GM12875 (cell line): ENCODE measurements at regions not wholly inside any gene's neighbourhood (a gene's known extent, or its start where the extent isn't known, plus 50 kb on each side); places are given as distances from the start of the nearest gene placed in this dataset.

Experiments used
- H3K4me3 ChIP-seq: one replicate; pipeline ENCODE4 v1.5.1; 2011; ENCODE audit warnings: low read depth, low read length, control low read depth
- TF ChIP-seq, protein P1 (sequence below): IDR thresholded peaks from 2 replicates; pipeline ENCODE4 v1.5.1; 2011; ENCODE audit warnings: low read depth, mild to moderate bottlenecking, control low read depth, inconsistent platforms, low read length, moderate library complexity, borderline replicate concordance; ENCODE audit not compliant: insufficient read depth

GRCh38 chr3:61452535-61453090, 108.8 kb upstream of the PTPRG start:
- H3K4me3 ChIP-seq = no peak overlapping the region
- TF ChIP-seq, protein P1, sequence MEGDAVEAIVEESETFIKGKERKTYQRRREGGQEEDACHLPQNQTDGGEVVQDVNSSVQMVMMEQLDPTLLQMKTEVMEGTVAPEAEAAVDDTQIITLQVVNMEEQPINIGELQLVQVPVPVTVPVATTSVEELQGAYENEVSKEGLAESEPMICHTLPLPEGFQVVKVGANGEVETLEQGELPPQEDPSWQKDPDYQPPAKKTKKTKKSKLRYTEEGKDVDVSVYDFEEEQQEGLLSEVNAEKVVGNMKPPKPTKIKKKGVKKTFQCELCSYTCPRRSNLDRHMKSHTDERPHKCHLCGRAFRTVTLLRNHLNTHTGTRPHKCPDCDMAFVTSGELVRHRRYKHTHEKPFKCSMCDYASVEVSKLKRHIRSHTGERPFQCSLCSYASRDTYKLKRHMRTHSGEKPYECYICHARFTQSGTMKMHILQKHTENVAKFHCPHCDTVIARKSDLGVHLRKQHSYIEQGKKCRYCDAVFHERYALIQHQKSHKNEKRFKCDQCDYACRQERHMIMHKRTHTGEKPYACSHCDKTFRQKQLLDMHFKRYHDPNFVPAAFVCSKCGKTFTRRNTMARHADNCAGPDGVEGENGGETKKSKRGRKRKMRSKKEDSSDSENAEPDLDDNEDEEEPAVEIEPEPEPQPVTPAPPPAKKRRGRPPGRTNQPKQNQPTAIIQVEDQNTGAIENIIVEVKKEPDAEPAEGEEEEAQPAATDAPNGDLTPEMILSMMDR = no peak

GRCh38 chr3:61454006-61454585, 107.3 kb upstream of the PTPRG start:
- TF ChIP-seq, protein P1 = no peak
- H3K4me3 ChIP-seq = no peak overlapping the region

DNA sequence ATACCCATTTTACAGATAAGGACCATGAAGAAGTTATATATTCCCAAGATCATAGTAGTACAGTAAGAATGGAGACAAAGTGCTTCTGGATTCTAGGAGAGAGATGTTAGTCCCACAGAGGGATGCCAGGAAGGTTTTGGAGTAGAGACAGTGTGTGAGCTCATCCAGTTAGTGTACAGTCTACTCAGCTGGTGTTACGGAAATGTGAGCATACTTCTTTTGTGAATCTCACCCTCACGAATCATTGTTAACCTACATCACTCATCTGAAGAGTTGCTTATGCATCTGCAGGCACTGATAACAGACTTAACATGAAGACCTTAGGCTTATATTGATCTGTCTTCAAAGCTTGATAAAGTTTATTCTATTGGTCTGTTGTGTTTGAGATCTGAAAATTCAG, 106.6 kb upstream of the PTPRG start:
- TF ChIP-seq, protein P1 = no peak
- H3K4me3 ChIP-seq = no peak overlapping the region

DNA sequence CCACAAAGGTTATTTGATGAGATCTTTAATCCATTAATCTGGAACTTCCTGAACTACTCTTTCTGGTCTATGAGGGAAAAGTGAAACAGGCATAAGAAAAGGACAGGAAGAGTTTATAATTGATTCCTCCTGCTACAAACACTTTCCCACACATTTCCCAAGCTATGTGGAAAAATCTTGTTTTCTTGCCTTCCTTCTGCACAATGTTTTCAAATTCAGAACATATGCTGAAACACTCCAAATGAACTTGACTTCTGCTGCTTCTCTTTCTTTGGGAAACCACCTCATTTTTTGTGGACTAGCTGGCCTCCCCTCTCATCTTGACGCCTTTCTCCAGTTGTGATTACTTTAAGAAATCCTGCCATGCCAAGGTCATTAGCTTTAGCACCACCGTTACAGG, 100.7 kb upstream of the PTPRG start:
- no peak overlapping the region for H3K4me3 ChIP-seq
- TF ChIP-seq, protein P1 = no peak

DNA sequence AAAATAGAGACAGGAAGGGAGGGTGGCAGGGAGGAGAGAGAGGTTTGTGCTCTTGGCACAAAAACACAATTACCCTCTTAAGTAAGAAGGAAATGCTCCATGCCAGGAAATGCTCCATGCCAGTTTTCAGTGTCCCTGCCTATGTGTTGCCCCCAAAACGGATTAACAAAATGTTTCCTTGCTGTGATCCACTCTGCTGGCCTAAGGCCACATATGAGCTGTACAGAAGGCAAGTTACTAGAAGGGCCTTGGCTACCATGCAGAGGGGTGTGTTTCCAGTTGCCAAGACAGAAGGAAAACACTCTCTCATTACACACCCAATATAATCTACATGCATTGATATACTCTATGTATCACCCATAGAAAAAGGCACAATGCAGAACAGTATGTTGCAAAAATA, 98.2 kb upstream of the PTPRG start:
- H3K4me3 ChIP-seq = no peak overlapping the region
- TF ChIP-seq, protein P1 = no peak

DNA sequence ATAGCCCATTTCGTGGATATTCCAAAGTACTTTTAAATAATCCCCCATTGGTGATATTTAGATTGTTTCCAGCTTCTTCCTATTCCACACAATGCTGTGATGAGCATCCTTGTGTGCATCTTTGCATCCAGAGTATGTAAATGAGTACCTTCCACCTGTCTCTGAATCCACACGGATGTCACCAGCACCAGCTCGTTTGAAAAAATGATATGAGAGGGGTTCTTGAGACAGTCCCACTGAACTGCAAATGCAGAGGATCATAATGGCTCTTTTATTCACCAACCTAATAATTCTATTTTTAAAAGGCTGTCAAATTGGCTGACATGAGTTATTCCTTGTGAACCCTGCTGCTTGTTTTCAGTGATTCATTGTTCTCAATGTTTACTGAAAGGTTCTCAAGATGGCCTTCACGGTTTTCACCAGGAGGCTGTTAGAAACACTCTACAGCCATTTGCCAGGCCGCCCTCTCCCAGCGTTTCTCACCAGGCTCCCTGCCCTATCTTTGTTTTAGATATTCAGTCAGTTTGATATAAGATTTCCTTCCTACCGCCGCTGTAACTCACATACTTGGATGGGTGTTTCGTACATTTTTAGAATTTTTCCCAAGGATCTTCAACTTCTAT, 96.7 kb upstream of the PTPRG start:
- no peak overlapping the region for H3K4me3 ChIP-seq
- TF ChIP-seq, protein P1 = no peak

- no peak overlapping the region for H3K4me3 ChIP-seq
- TF ChIP-seq, protein P1 = no peak
Measured at GRCh38 chr3:61466357-61466756, 95.0 kb upstream of the PTPRG start.
